ENCODE measurements at regions not wholly inside any gene's neighbourhood (a gene's known extent, or its start where the extent isn't known, plus 50 kb on each side); places are given as distances from the start of the nearest gene placed in this dataset.

- Histone ChIP-seq H3K9ac (ENCODE audit: low read depth, low read length) (no peak overlapping the region), H3K9me3 (ENCODE audit: insufficient read depth, low read depth, low read length) (no peaks in the 10 kb centered on the region), H3K27me3 (ENCODE audit: insufficient read depth, low read length) (no peaks in the 10 kb centered on the region), H3K4me1 (ENCODE audit: insufficient read depth, low read length) (peaks cover 6% of the 10 kb centered on the region; the same call in 1 of the 2 replicates), H3K27ac (ENCODE audit: low read length) (no peak overlapping the region), H3K4me3 (ENCODE audit: low read length) (no peak overlapping the region), H3K36me3 (ENCODE audit: insufficient read depth, low read depth, low read length) (no peaks in the 10 kb centered on the region)
Observed at GRCh38 chr4:27149541-27150212, 289.0 kb downstream of the STIM2 start.

- Histone ChIP-seq H3K4me3 (ENCODE audit: low read length) (no peak overlapping the region), H3K36me3 (ENCODE audit: insufficient read depth, low read depth, low read length) (no peaks in the 10 kb centered on the region), H3K4me1 (ENCODE audit: insufficient read depth, low read length) (peaks cover 6% of the 10 kb centered on the region; the same call in 1 of the 2 replicates), H3K9me3 (ENCODE audit: insufficient read depth, low read depth, low read length) (no peaks in the 10 kb centered on the region), H3K9ac (ENCODE audit: low read depth, low read length) (no peak overlapping the region), H3K27me3 (ENCODE audit: insufficient read depth, low read length) (no peaks in the 10 kb centered on the region), H3K27ac (ENCODE audit: low read length) (no peak overlapping the region)
Observed at GRCh38 chr4:27152703-27153102, 292.1 kb downstream of the STIM2 start.

- no peaks in the 10 kb centered on the region for H3K27me3 ChIP-seq (ENCODE audit: insufficient read depth, low read length)
- no peaks in the 10 kb centered on the region for H3K9me3 ChIP-seq (ENCODE audit: insufficient read depth, low read depth, low read length)
- H3K27ac ChIP-seq (ENCODE audit: low read length) = no peak overlapping the region
- H3K9ac ChIP-seq (ENCODE audit: low read depth, low read length) = no peak overlapping the region
- H3K4me1 ChIP-seq (ENCODE audit: insufficient read depth, low read length) = peaks cover 1% of the 10 kb centered on the region; the same call in 1 of the 2 replicates
- no peaks in the 10 kb centered on the region for H3K36me3 ChIP-seq (ENCODE audit: insufficient read depth, low read depth, low read length)
- H3K4me3 ChIP-seq (ENCODE audit: low read length) = no peak overlapping the region
Observed at GRCh38 chr4:27154706-27155105, 294.1 kb downstream of the STIM2 start.

GRCh38 chr4:27161191-27161590 is 300.6 kb downstream of the STIM2 start:
- Histone ChIP-seq H3K36me3 (ENCODE audit: insufficient read depth, low read depth, low read length) (no peaks in the 10 kb centered on the region), H3K9me3 (ENCODE audit: insufficient read depth, low read depth, low read length) (no peaks in the 10 kb centered on the region), H3K4me1 (ENCODE audit: insufficient read depth, low read length) (peaks cover 7% of the 10 kb centered on the region), H3K27me3 (ENCODE audit: insufficient read depth, low read length) (no peaks in the 10 kb centered on the region), H3K4me3 (ENCODE audit: low read length) (no peak overlapping the region), H3K27ac (ENCODE audit: low read length) (no peak overlapping the region), H3K9ac (ENCODE audit: low read depth, low read length) (no peak overlapping the region)

- H3K27me3 ChIP-seq (ENCODE audit: insufficient read depth, low read length) = no peaks in the 10 kb centered on the region
- H3K27ac ChIP-seq (ENCODE audit: low read length) = no peak overlapping the region
- H3K4me1 ChIP-seq (ENCODE audit: insufficient read depth, low read length) = no peaks in the 10 kb centered on the region
- no peaks in the 10 kb centered on the region for H3K36me3 ChIP-seq (ENCODE audit: insufficient read depth, low read depth, low read length)
- no peak overlapping the region for H3K4me3 ChIP-seq (ENCODE audit: low read length)
- H3K9ac ChIP-seq (ENCODE audit: low read depth, low read length) = no peak overlapping the region
- H3K9me3 ChIP-seq (ENCODE audit: insufficient read depth, low read depth, low read length) = no peaks in the 10 kb centered on the region; the same call in 1 of the 2 replicates
Observed at GRCh38 chr4:27168783-27169182, 308.1 kb downstream of the STIM2 start.

GRCh38 chr4:27173280-27173679 is 312.6 kb downstream of the STIM2 start:
- Histone ChIP-seq H3K9ac (ENCODE audit: low read depth, low read length) (no peak overlapping the region), H3K9me3 (ENCODE audit: insufficient read depth, low read depth, low read length) (no peaks in the 10 kb centered on the region; the same call in 1 of the 2 replicates), H3K4me3 (ENCODE audit: low read length) (no peak overlapping the region)

GRCh38 chr4:27176400-27176799 is 315.8 kb downstream of the STIM2 start:
- Histone ChIP-seq H3K36me3 (ENCODE audit: insufficient read depth, low read depth, low read length) (no peaks in the 10 kb centered on the region), H3K9me3 (ENCODE audit: insufficient read depth, low read depth, low read length) (no peaks in the 10 kb centered on the region; the same call in 1 of the 2 replicates), H3K9ac (ENCODE audit: low read depth, low read length) (no peak overlapping the region), H3K27ac (ENCODE audit: low read length) (no peak overlapping the region), H3K4me1 (ENCODE audit: insufficient read depth, low read length) (no peaks in the 10 kb centered on the region), H3K27me3 (ENCODE audit: insufficient read depth, low read length) (no peaks in the 10 kb centered on the region), H3K4me3 (ENCODE audit: low read length) (no peak overlapping the region)

More at GRCh38 chr4:27173280-27173679, 312.6 kb downstream of the STIM2 start:
- H3K27ac ChIP-seq (ENCODE audit: low read length) = no peak overlapping the region
- H3K27me3 ChIP-seq (ENCODE audit: insufficient read depth, low read length) = no peaks in the 10 kb centered on the region
- H3K36me3 ChIP-seq (ENCODE audit: insufficient read depth, low read depth, low read length) = no peaks in the 10 kb centered on the region
- no peaks in the 10 kb centered on the region for H3K4me1 ChIP-seq (ENCODE audit: insufficient read depth, low read length)

- H3K27ac ChIP-seq (ENCODE audit: low read length) = no peak overlapping the region
- no peak overlapping the region for H3K4me3 ChIP-seq (ENCODE audit: low read length)
- H3K27me3 ChIP-seq (ENCODE audit: insufficient read depth, low read length) = no peaks in the 10 kb centered on the region
- H3K4me1 ChIP-seq (ENCODE audit: insufficient read depth, low read length) = no peaks in the 10 kb centered on the region
- H3K9ac ChIP-seq (ENCODE audit: low read depth, low read length) = no peak overlapping the region
- no peaks in the 10 kb centered on the region for H3K9me3 ChIP-seq (ENCODE audit: insufficient read depth, low read depth, low read length)
- H3K36me3 ChIP-seq (ENCODE audit: insufficient read depth, low read depth, low read length) = no peaks in the 10 kb centered on the region
Observed at GRCh38 chr4:27176881-27177280, 316.2 kb downstream of the STIM2 start.

- Histone ChIP-seq H3K27ac (ENCODE audit: low read length) (no peak overlapping the region), H3K4me1 (ENCODE audit: insufficient read depth, low read length) (no peaks in the 10 kb centered on the region), H3K9ac (ENCODE audit: low read depth, low read length) (no peak overlapping the region), H3K36me3 (ENCODE audit: insufficient read depth, low read depth, low read length) (no peaks in the 10 kb centered on the region), H3K9me3 (ENCODE audit: insufficient read depth, low read depth, low read length) (no peaks in the 10 kb centered on the region), H3K4me3 (ENCODE audit: low read length) (no peak overlapping the region), H3K27me3 (ENCODE audit: insufficient read depth, low read length) (no peaks in the 10 kb centered on the region)
Observed at GRCh38 chr4:27178061-27178460, 317.4 kb downstream of the STIM2 start.

- H3K9me3 ChIP-seq (ENCODE audit: insufficient read depth, low read depth, low read length) = no peaks in the 10 kb centered on the region
- H3K9ac ChIP-seq (ENCODE audit: low read depth, low read length) = no peak overlapping the region
- H3K4me1 ChIP-seq (ENCODE audit: insufficient read depth, low read length) = no peaks in the 10 kb centered on the region
- H3K27ac ChIP-seq (ENCODE audit: low read length) = no peak overlapping the region
- H3K36me3 ChIP-seq (ENCODE audit: insufficient read depth, low read depth, low read length) = no peaks in the 10 kb centered on the region
- H3K27me3 ChIP-seq (ENCODE audit: insufficient read depth, low read length) = no peaks in the 10 kb centered on the region
- no peak overlapping the region for H3K4me3 ChIP-seq (ENCODE audit: low read length)
Observed at GRCh38 chr4:27181693-27182092, 321.1 kb downstream of the STIM2 start.

GRCh38 chr4:27182211-27182610 is 321.6 kb downstream of the STIM2 start:
- Histone ChIP-seq H3K36me3 (ENCODE audit: insufficient read depth, low read depth, low read length) (no peaks in the 10 kb centered on the region), H3K9me3 (ENCODE audit: insufficient read depth, low read depth, low read length) (no peaks in the 10 kb centered on the region), H3K27me3 (ENCODE audit: insufficient read depth, low read length) (no peaks in the 10 kb centered on the region), H3K9ac (ENCODE audit: low read depth, low read length) (no peak overlapping the region), H3K27ac (ENCODE audit: low read length) (no peak overlapping the region), H3K4me1 (ENCODE audit: insufficient read depth, low read length) (no peaks in the 10 kb centered on the region), H3K4me3 (ENCODE audit: low read length) (no peak overlapping the region)

- H3K9me3 ChIP-seq (ENCODE audit: insufficient read depth, low read depth, low read length) = no peaks in the 10 kb centered on the region
- H3K27ac ChIP-seq (ENCODE audit: low read length) = no peak overlapping the region
- H3K36me3 ChIP-seq (ENCODE audit: insufficient read depth, low read depth, low read length) = no peaks in the 10 kb centered on the region
- H3K27me3 ChIP-seq (ENCODE audit: insufficient read depth, low read length) = no peaks in the 10 kb centered on the region
- no peak overlapping the region for H3K9ac ChIP-seq (ENCODE audit: low read depth, low read length)
- no peaks in the 10 kb centered on the region for H3K4me1 ChIP-seq (ENCODE audit: insufficient read depth, low read length)
- no peak overlapping the region for H3K4me3 ChIP-seq (ENCODE audit: low read length)
Observed at GRCh38 chr4:27184508-27185155, 324.0 kb downstream of the STIM2 start.

Measured in iPS-20b (cell line).